NB4 (cell line): ENCODE measurements at regions not wholly inside any gene's neighbourhood (a gene's known extent, or its start where the extent isn't known, plus 50 kb on each side); places are given as distances from the start of the nearest gene placed in this dataset.

ENCODE experiments used
- DNase-seq: peaks from one replicate; pipeline ENCODE4 v3.0.0; 2010; ENCODE audit warnings: low read depth
- H3K4me3 ChIP-seq: one replicate; pipeline ENCODE4 v1.5.1; 2011; ENCODE audit warnings: mild to moderate bottlenecking, low read depth, low read length, moderate library complexity
- CTCF ChIP-seq: IDR thresholded peaks from one replicate; pipeline ENCODE4 v1.5.1; 2012; ENCODE audit warnings: low read depth, low read length
- MAX ChIP-seq: IDR thresholded peaks from 2 replicates; pipeline ENCODE4 v1.6.1; 2011; ENCODE audit warnings: low read depth, low read length
- MYC ChIP-seq: IDR thresholded peaks from 2 replicates; pipeline ENCODE4 v1.6.1; 2011; ENCODE audit warnings: low read depth, low read length
- POLR2A ChIP-seq: IDR thresholded peaks from 2 replicates; pipeline ENCODE4 v1.6.1; 2011; ENCODE audit warnings: mild to moderate bottlenecking; ENCODE audit not compliant: insufficient read length; ENCODE audit errors: extremely low read depth

- TF ChIP-seq POLR2A (no peak), MAX (no peak), CTCF (no peak), MYC (no peak)
- DNase-seq = no peak
- no peak overlapping the region for H3K4me3 ChIP-seq
Measured at GRCh38 chr20:60201198-60201835, 243.1 kb downstream of the CDH26 start.

DNA sequence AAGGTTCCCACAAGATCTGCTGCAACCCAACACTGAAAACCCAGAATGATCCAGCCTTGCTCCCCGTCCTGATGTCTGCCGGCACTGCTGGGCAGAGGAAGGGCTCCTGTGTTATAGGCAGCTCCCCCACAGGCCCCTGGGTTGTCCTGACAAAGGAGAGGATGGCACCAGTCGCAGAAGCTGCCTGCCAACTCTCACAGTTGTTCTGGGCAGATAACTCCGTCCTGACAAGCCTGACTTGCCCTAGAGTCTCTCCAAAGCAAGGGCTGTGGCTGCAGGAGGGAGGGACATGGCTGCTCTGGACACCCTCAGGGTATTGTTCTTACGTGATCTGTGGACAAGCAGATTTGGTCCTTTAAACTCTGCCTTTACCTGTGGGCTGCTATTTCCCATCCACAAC is 243.8 kb downstream of the CDH26 start:
- no peak for TF ChIP-seq MAX
- TF ChIP-seq MYC = no peak
- no peak for TF ChIP-seq POLR2A
- no peak for TF ChIP-seq CTCF
- DNase-seq = no peak
- no peak overlapping the region for H3K4me3 ChIP-seq

DNA sequence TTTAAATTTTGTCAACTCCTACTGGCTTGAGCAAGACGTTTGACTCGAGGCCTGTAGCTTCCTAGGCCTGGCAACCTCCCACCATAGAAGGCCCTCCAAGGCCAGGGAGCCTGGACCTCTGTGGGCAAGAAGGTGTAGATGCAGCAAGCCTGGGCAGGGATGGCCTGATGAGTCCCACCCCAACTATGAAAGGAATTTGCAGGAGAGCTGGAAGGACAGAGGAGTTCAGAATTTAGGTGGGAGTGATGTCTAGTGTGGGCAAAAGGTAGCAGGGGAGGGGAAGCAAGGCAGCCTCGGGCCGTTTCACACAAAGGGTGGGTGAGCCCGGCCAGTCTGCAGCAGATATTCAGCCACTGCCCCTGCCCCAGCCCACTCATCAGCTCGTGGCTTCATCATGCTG is 245.2 kb downstream of the CDH26 start:
- no peak for DNase-seq
- H3K4me3 ChIP-seq = no peak overlapping the region
- no peak for TF ChIP-seq MYC
- TF ChIP-seq POLR2A = no peak
- no peak for TF ChIP-seq CTCF

DNA sequence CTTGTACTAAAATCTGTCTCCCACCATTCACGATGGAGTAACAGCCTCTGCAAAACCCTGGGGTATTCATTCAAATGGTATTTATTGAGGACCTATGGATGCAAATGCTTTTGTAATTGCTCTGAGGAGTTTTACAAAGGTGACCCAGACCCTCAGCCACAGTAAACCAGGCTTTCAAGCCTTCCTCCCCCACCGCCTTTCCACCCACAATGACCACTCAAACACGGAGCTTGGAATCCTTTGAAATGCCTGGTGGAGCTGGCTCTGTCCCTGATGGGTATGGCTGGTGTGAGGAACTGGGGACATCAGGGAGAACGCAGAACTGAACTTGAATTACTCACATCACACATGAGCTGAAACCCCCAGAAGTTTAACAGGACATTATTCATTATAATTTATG is 246.4 kb downstream of the CDH26 start:
- no peak overlapping the region for H3K4me3 ChIP-seq
- TF ChIP-seq MAX = no peak
- TF ChIP-seq CTCF = no peak
- no peak for TF ChIP-seq POLR2A
- TF ChIP-seq MYC = no peak
- DNase-seq = no peak

GRCh38 chr20:60206259-60206658 is 248.0 kb downstream of the CDH26 start:
- no peak overlapping the region for H3K4me3 ChIP-seq
- DNase-seq = peak; percentile 68
- TF ChIP-seq MYC (no peak), MAX (no peak), CTCF (peak; percentile 60), POLR2A (no peak)

GRCh38 chr20:60209048-60209447 is 250.8 kb downstream of the CDH26 start:
- no peak overlapping the region for H3K4me3 ChIP-seq
- no peak for DNase-seq
- TF ChIP-seq MYC (no peak), POLR2A (no peak), MAX (no peak), CTCF (no peak)
